Rectal smooth muscle tissue (tissue), 1 donor: ENCODE measurements at regions not wholly inside any gene's neighbourhood (a gene's known extent, or its start where the extent isn't known, plus 50 kb on each side); places are given as distances from the start of the nearest gene placed in this dataset.

ENCODE experiments used
- H3K27ac ChIP-seq: one replicate; pipeline ENCODE4 v1.7.0; 2013; ENCODE audit warnings: low read depth, low read length, inconsistent platforms
- H3K27me3 ChIP-seq: one replicate; pipeline ENCODE4 v1.7.0; 2013; ENCODE audit warnings: low read length; ENCODE audit not compliant: control insufficient read depth, insufficient read depth
- H3K36me3 ChIP-seq: one replicate; pipeline ENCODE4 v1.7.0; 2013; ENCODE audit warnings: low read length; ENCODE audit not compliant: control insufficient read depth, insufficient read depth
- H3K4me1 ChIP-seq: one replicate; pipeline ENCODE4 v1.7.0; 2013; ENCODE audit warnings: low read length; ENCODE audit not compliant: control insufficient read depth, insufficient read depth
- H3K4me3 ChIP-seq: one replicate; pipeline ENCODE4 v1.7.0; 2013; ENCODE audit warnings: low read length
- H3K9ac ChIP-seq: one replicate; pipeline ENCODE4 v1.7.0; 2013; ENCODE audit warnings: low read length

DNA sequence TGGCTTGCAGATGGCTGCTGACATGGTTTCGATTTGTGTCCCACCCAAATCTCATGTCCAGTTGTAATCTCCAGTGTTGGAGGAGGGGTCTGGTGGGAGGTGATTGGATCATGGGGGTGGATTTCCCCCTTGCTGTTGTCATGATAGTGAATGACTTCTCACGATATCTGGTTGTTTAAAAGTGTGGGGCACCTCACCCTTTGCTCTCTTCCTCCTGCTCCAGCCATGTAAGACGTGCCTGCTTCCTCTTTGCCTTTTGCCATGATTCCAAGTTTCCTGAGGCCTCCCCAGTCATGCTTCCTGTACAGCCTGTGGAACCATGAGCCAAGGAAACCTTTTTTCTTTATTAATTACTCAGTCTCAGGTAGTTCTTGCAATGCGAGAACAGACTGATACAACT, 77.6 kb upstream of the FUCA2 start:
- Histone ChIP-seq H3K36me3 (no peaks in the 10 kb centered on the region), H3K4me1 (no peaks in the 10 kb centered on the region), H3K4me3 (no peak overlapping the region), H3K27me3 (no peaks in the 10 kb centered on the region), H3K9ac (no peak overlapping the region), H3K27ac (no peak overlapping the region)

DNA sequence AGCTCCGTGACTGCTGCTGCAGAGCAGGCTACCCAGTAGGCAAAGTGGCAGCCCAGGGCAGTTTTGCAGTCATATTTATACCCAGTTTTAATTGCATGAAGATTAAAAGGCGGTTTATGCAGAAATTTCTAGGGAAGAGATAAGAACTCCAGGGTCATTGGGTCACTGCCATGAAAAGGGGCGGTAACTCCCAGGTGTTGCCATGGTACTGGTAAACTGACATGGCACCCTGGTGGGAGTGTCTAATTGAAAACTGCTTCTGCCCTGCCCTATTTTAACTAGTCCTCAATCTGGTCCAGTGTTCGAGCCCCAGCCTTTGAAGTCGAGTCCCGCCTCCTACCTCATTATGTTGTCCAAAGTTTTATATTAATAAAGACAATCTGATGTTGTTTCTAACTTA, 75.0 kb upstream of the FUCA2 start:
- no peak overlapping the region for H3K27ac ChIP-seq
- no peaks in the 10 kb centered on the region for H3K27me3 ChIP-seq
- H3K9ac ChIP-seq: no peak overlapping the region
- no peaks in the 10 kb centered on the region for H3K36me3 ChIP-seq
- H3K4me1 ChIP-seq: no peaks in the 10 kb centered on the region
- no peak overlapping the region for H3K4me3 ChIP-seq

DNA sequence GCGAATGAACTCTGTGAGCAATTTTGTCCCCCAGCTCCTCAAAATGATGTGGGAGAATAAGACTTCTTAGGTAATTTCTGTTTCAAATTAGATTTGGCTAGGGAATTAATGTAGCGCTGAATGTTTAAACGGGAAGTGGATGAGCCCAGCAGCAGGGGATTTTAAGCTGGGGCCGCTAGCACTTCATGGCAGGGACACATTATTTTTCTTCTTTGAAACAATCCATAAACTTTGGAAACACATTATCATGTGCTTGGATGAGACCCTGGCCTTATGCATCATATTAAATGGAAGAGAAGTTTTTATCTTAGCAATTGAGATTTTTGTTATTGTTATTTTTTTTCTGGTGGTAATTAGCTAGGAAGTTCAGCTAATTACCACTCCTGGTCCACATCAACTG, 74.2 kb upstream of the FUCA2 start:
- Histone ChIP-seq H3K27ac (no peak overlapping the region), H3K27me3 (no peaks in the 10 kb centered on the region), H3K9ac (no peak overlapping the region), H3K36me3 (no peaks in the 10 kb centered on the region), H3K4me3 (no peak overlapping the region), H3K4me1 (no peaks in the 10 kb centered on the region)

DNA sequence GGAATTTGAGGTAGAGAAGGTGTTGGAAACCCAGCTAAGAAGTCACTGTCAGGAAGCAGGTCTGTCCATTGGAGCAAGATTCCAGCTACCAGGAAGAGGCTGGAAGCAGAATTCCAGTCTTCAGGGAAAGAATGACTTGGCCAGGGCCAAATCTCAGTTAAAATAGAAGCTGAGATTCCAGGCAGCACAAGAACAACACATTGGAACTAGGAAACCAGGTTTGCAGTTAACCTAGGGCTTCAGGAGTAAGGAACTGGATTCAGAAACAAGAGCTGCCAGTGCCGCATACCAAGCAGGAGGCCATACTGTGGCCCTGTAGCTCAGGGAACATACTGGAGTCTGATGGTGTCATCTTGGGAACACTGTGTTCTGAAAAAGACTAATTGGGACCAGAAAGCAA, 73.7 kb upstream of the FUCA2 start:
- Histone ChIP-seq H3K27me3 (no peaks in the 10 kb centered on the region), H3K27ac (no peak overlapping the region), H3K4me3 (no peak overlapping the region), H3K36me3 (no peaks in the 10 kb centered on the region), H3K4me1 (no peaks in the 10 kb centered on the region), H3K9ac (no peak overlapping the region)

DNA sequence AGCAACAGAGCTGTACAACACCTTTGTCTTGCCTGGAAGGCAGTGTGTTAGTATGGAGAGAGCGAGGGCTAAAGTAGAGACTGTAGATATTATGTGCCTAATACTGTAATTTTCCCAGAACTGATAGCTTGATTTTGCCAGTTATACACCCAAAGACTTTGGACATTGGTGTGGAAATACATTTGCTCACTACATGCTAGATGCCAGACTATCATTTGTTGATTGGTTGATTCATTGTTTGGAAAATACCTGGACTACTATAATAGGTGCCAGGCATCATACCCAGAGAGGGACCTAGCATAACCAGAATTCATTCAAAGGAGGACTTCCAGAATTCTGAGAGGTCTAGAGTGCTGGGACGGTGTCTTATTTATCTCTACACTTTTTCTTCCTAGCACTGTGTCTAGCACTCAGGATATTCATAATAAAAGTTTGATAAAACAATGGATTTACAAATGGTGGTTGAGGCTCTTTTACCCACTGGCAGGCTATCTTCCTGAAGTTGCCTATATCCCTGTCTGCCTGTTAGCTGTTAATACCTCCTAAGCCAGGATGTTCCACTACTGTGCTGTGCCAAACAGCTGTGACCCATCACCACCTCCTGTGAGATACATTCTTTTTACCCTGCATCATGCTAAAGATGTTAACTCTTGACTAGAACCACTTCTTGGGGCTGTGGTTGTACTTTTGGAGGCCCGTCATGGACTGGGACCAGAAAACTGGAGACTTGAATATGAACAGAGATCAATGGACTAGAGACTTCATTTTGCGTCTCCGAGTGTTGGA, 72.2 kb upstream of the FUCA2 start:
- H3K4me3 ChIP-seq: no peak overlapping the region
- no peaks in the 10 kb centered on the region for H3K36me3 ChIP-seq
- peaks cover 3% of the 10 kb centered on the region for H3K4me1 ChIP-seq
- H3K9ac ChIP-seq: no peak overlapping the region
- H3K27ac ChIP-seq: no peak overlapping the region
- no peaks in the 10 kb centered on the region for H3K27me3 ChIP-seq

DNA sequence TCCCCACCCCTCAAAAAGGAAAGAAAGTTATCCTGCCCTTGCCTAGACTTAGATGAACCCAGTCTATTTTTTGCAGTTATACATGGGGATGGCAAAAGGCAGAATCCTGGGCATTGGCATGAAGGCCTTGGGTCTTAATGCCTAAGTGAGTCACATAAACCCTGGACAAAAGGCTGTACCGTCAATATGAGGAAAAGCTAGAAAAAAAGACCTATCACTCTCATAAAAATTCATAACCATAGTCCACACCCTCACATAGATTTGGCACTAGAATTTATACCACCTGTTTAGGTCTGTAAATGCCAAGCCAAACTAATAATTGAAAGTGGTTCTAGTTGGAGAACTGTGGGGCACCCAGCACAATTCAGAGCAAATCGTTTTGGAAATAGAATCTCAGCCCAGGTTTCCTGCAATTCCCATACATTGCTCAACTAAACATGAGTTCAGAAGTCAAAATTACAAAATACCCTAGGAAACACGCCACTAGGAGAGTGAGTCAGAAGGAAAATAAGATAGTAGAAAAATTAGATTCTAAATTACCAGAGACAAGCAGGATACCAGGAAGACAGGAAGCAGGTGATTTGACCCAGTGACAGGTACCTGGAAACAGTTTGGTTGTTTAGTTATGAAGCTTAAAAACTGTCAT, 70.4 kb upstream of the FUCA2 start:
- no peaks in the 10 kb centered on the region for H3K36me3 ChIP-seq
- H3K4me3 ChIP-seq: no peak overlapping the region
- no peak overlapping the region for H3K9ac ChIP-seq
- H3K4me1 ChIP-seq: peaks cover 3% of the 10 kb centered on the region
- no peak overlapping the region for H3K27ac ChIP-seq
- H3K27me3 ChIP-seq: no peaks in the 10 kb centered on the region

DNA sequence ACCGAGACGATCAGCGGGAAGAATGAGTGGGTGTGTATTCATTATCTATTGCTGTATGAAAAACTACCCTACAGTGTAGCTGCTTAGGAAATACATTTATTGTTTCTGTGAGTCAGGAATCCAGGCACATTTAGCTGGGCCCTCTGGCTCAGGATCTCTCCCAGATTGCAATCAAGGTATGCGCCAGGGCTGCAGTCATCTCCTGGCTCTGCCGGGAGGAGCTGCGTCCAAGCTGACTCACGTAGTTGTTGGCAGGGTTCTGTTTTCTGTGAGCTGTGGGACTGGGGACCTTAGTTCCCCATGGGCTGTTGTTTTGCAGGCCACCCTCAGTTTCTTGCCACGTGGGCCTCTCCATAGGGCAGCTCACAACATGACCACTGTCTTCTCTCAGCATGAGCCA, 68.2 kb upstream of the FUCA2 start:
- Histone ChIP-seq H3K36me3 (no peaks in the 10 kb centered on the region), H3K27ac (no peak overlapping the region), H3K4me1 (peaks cover 3% of the 10 kb centered on the region), H3K9ac (no peak overlapping the region), H3K4me3 (no peak overlapping the region), H3K27me3 (no peaks in the 10 kb centered on the region)

DNA sequence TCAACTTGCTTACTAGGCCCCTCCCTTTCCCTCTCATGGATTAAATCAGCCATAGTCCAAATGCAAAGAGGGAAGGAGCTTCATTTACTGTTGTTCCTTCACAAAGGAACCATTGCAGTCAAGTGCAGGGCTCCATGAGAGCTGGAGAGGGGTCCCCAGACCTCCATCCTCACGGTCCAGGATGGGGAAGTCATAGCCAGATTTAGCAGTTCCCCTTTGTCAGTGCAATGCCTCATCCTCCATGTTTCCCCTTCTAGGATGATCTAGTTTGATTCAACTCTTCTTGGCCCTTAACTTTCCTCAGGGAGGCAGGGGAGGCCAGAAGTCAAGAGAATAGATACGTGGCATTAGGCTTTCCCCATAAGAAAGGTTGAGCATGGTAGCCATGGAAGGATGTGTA, 66.5 kb upstream of the FUCA2 start:
- Histone ChIP-seq H3K4me1 (peaks cover 3% of the 10 kb centered on the region), H3K4me3 (no peak overlapping the region), H3K27me3 (no peaks in the 10 kb centered on the region), H3K9ac (no peak overlapping the region), H3K36me3 (no peaks in the 10 kb centered on the region), H3K27ac (no peak overlapping the region)

DNA sequence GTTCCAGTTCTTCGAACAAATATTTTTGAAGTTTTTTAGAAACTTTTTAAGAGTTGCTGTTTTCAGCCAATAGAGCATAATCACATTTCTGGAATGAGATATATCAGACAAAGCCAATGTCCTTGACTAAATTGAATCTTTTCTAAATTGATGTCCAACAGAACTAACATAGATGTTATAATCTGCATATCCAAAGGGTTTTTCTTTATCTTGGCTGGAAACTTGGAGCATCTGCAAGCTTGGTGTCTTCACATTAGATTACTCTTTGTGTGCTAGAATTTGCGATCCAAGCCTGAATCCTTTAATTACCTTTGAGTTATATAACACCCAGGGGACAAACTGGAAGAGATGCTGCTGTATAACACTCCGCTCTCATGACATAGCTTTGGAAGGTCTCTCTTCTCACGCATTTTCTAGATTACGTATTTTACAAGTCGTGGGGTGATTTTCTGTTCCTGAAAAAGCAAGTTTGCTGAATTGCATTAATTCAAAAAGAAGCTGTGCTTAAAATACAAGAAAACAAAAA, 64.4 kb upstream of the FUCA2 start:
- no peaks in the 10 kb centered on the region for H3K27me3 ChIP-seq
- H3K27ac ChIP-seq: no peak overlapping the region
- no peaks in the 10 kb centered on the region for H3K36me3 ChIP-seq
- H3K4me3 ChIP-seq: no peak overlapping the region
- no peak overlapping the region for H3K9ac ChIP-seq
- H3K4me1 ChIP-seq: peaks cover 3% of the 10 kb centered on the region

DNA sequence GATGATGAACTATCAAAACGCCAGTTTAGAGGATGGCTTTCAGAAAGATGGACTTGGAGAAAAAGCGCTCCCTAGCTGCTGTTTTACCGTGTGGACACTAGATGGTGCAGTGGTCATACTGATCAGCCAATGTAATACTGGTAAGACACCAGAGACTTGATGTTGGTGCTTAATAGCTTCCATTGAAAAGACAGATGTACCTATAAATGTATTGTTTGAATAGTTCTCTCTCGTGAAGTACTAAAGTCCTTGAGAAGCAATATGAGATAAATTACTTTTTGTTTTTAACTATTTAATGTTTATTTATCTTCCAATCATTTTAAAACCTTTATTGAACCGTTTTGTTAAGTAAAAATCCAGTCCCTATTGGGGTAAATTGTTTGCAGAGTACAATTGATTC, 63.9 kb upstream of the FUCA2 start:
- Histone ChIP-seq H3K36me3 (no peaks in the 10 kb centered on the region), H3K27me3 (no peaks in the 10 kb centered on the region), H3K4me1 (peaks cover 3% of the 10 kb centered on the region), H3K27ac (no peak overlapping the region), H3K4me3 (no peak overlapping the region), H3K9ac (no peak overlapping the region)

DNA sequence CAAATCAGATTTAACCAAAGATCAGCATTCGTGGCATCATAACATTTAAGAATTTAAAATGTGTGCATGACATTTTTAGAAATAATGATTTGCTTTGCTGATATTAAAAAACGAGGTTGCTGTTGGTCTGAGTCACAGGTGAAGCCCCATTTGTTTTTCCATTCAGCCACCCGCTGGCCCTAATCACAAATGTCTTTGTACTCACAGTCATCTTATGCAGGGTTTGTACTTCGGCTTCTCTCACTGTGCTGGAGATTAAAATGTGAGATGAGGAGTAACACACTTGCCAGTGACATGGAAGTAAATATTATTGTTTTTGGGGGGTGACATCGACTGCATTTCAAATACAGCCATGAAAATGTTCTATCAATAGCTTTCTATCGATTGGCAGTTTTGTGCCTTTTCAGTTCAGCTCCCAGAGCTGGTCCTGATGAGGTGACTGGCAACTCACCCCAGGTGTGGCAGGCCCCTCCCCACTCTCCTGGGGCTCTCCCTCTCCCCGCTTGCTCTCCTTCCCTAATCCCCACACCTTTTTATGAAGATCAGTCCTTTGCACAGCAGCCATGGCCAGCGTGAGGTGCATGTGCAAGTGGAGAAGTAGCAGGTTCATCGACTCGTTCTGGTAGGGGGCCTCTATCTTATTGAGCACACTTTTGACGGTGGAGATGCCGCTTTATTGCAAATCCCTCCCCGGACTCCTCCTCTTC, 58.8 kb upstream of the FUCA2 start:
- no peaks in the 10 kb centered on the region for H3K36me3 ChIP-seq
- H3K27me3 ChIP-seq: no peaks in the 10 kb centered on the region
- H3K9ac ChIP-seq: no peak overlapping the region
- H3K27ac ChIP-seq: no peak overlapping the region
- no peak overlapping the region for H3K4me3 ChIP-seq
- no peaks in the 10 kb centered on the region for H3K4me1 ChIP-seq

DNA sequence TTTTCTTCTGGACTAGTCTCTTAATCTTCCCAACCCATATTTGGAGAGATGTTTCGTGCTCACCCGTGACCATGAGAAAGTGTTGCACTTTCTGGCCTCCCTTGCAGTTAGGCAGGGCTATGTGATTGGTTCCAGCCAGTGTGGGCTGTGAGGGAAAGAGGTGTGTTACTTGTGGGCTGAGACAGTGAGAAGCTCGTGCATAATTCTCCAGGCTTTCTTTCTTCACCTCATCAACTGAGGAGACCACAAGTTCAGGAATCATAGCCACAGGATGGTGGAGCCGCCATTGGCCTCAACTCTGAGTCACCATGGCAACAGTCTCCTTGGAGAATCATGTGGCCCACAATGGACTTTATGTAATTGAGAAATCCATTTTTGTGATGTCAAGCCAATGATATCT, 57.5 kb upstream of the FUCA2 start:
- Histone ChIP-seq H3K4me1 (no peaks in the 10 kb centered on the region), H3K27ac (no peak overlapping the region), H3K9ac (no peak overlapping the region), H3K4me3 (no peak overlapping the region), H3K36me3 (no peaks in the 10 kb centered on the region), H3K27me3 (no peaks in the 10 kb centered on the region)
